HL-60/S4 treated with retinoic acid at 250 ng/mL for 4 days and 3 days (cell line): ENCODE measurements at regions not wholly inside any gene's neighbourhood (a gene's known extent, or its start where the extent isn't known, plus 50 kb on each side); places are given as distances from the start of the nearest gene placed in this dataset.

Source experiments
- in situ Hi-C: fragments of 300-500 bp; cut with MboI; formaldehyde crosslinking; loops from 2 replicates; pipeline ENCODE4 v1.7.0; 2022; ENCODE audit warnings: low sequenced_read_pairs

DNA sequence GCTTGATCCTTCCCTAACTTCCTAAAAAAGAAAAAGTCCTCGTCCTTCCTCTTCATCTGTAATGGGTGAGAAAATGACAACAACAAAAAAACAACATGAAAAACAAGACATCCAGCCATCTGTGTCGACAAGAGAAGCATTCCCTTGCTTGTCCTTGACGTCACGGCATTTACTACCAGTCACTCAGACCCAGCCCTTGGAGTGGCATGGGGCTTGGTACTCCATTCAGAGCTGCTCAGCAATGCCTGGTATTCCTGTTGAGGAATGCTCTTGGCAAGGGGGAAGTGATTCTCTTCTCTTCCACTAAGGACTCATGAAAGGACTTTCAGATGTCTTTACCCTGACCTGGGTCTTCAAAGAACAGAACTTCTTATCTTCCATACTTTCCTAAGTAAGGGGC lies 339.7 kb upstream of the RASGRP1 start:
- in situ Hi-C loops = no loop called here

DNA sequence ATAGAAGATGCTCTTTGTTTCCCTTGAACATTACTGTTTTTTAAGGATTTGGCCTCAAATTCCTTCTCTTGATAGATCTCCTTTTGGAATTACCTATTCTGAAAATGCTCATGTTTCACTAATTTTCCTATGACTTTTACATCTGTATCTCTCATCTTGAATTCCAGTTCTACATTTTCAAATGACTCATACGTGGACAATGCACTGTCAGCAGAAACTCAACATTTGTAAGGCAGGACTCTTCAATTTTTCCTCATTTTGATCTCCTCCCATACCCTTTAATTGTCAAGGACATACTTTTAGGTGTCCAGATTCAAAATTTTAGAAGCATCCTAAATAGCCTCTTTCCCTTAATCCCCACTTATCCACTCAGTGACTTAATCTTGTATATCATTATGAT lies 341.0 kb upstream of the RASGRP1 start:
- in situ Hi-C loops = no loop called here

DNA sequence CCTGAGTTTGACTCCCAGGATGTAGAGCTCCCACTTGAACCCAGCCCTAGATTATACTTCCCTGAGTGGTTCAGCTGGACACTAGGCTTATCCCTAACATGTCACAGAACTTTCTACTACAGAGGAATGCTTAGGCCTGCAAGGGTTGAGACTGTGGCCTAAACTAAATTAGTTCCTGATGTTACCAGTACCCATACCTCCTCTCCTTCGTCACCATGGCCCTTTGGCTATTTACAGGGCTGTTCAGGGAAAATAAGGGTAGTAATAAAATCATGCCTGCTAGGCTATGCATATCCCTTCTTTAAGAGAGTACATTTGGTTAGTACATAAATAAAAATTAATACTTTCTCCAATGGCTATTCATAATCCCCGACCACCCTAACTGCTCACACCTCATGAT lies 356.4 kb upstream of the RASGRP1 start:
- in situ Hi-C loops = no loop called here

DNA sequence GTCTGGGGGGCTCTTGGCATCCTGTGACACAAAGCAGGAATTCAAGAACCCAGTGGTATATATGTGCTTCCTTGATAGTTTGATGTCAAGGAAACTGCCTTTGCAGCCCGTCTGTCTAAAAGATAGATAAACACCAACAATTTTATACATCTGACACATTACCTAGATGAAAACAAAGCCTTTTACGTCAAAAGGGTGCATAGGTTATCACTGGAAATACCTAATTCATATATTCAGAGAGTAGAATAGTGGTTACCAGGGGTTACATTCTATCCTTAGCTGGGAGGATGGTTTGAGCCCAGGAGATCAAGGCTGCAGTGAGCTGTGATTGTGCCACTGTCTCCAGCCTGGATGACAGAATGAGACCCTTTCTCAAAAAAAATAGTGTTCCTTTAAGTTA lies 356.9 kb upstream of the RASGRP1 start:
- in situ Hi-C loops = no loop called here

DNA sequence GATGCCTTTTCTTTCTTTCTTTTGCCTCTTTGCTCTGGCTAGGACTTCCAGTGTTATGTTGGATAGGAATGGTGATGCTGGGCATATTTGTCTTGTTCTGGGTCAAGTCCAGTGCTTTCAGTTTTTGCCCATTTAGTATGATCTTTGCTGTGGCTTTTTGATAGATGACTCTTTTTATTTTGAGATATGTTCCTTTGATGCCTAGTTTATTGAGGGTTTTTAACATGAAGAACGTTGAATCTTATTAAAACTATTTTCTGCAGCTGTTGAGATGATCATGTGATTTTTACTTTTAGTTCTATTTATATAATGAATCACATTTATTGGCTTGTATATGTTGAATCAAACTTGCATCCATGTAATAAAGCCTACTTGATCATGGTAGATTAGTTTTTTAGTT lies 363.8 kb upstream of the RASGRP1 start:
- in situ Hi-C loops = no loop called here

- in situ Hi-C loops = no loop called here
Measured at GRCh38 chr15:38930851-38931572, 366.4 kb upstream of the RASGRP1 start.

DNA sequence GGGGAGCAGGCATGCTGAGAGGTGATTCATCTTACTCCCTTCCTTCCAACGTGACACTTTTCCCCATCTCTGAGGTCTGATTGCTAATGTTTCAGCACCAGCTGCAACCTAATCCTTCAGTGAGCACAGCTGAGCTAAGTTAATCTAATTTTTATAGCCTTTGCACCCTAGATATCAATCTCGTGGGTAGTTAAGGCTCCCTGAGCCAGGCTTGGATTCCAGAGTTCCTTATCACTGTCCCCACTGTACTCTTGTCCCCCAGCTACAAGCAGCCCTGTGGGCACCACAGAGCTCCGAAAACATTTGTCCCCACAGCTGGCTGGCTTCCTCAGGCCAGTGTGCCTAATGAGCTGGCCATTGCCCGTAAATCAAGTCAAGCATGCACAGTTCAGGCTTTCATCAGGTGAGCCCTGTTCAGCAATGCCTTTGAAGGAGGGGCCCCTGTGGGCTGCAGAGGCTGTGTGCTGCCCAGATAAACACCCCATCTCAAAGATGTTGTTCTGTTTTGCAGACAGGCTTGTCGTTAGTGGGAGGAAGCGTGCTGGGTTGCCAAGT lies 376.9 kb upstream of the RASGRP1 start:
- in situ Hi-C loops = no loop called here

GRCh38 chr15:38944536-38944935 lies 379.9 kb upstream of the RASGRP1 start:
- in situ Hi-C loops = no loop called here

- in situ Hi-C loops = no loop called here
Measured at GRCh38 chr15:38945551-38946298, 381.1 kb upstream of the RASGRP1 start.

DNA sequence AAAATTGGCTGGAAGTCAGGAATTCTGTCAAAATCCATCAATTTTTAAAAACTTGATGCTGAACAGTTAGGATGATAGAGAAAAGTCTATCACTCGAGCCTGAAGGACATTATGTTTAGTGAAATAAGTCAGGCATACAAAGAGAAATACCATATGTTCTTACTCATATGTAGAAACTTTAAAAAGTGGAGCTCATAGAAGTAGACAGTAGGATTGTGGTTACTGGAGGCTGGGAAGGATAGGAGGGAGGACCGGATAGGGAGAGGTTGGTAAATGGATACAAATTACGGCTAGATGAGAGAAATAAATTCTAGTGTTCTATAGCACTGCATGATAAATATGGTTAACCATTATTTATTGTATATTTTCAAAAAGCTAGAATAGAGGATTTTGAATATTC lies 389.5 kb upstream of the RASGRP1 start:
- in situ Hi-C loops = no loop called here

DNA sequence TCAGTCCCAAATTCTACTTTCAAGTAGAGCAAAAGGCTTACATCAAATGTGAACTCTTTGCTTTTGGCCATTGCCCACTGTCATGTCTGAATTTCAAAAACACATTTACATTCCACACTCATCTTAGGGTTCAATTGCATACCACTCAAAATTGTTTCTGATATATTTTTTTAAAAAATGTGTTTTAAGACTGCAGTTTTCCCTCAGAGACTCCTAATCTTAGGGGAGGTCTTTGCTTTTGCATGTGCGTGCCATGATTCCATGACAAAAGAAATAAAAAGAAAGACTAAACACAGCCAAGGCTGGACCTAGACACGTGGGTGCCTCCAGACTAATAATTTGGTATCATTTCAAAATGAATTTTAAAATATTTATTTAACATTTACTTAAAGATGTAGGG lies 396.8 kb upstream of the RASGRP1 start:
- in situ Hi-C loops = no loop called here

- in situ Hi-C loops = no loop called here
Measured at GRCh38 chr15:38961931-38962330, 397.3 kb upstream of the RASGRP1 start.

GRCh38 chr15:38972831-38973230 lies 408.2 kb upstream of the RASGRP1 start:
- in situ Hi-C loops = no loop called here

GRCh38 chr15:38975282-38975990 lies 410.8 kb upstream of the RASGRP1 start:
- in situ Hi-C loops = no loop called here

GRCh38 chr15:38991126-38991525 lies 426.5 kb upstream of the RASGRP1 start:
- in situ Hi-C loops = no loop called here

DNA sequence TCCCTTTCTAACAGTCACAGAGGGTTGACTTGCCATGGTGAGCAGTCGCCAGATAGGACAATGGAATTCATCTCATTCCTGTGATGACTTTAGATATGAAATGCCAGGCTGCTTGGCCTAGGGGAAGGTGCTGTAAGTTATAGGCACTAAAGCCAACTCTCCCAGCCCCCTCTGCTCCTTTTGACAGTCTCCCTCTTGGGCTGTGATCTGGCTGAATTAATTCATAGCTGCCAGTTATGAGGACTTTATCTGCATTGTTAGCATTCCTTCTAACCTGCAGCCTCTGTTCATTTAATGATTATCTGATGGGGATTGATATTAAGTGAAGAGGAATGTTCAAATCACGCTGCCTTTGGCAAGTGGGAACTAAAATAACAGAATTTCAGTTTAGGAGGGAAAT lies 427.1 kb upstream of the RASGRP1 start:
- in situ Hi-C loops = no loop called here

DNA sequence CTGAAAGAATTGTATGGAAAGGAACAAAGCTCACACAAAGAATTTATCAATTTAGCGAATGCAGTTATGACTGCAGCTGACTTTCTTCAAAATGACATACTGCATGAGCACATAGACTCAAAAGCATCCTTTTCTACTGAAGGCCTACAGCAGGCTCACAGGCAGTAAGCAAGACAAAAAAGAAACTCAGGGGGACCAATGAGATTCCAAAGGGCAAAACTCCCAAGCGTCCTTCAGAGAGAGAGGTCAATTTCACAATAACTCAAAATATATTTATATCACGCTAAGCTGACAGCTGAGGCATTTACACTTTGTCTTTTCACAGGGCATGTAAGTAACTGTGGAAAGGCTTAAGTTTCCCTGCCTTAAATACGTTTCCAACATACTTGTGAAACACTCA lies 427.9 kb upstream of the RASGRP1 start:
- in situ Hi-C loops = no loop called here

- in situ Hi-C loops = no loop called here
Measured at GRCh38 chr15:38992930-38993329, 428.3 kb upstream of the RASGRP1 start.

GRCh38 chr15:38994310-38994709 lies 429.7 kb upstream of the RASGRP1 start:
- in situ Hi-C loops = no loop called here

DNA sequence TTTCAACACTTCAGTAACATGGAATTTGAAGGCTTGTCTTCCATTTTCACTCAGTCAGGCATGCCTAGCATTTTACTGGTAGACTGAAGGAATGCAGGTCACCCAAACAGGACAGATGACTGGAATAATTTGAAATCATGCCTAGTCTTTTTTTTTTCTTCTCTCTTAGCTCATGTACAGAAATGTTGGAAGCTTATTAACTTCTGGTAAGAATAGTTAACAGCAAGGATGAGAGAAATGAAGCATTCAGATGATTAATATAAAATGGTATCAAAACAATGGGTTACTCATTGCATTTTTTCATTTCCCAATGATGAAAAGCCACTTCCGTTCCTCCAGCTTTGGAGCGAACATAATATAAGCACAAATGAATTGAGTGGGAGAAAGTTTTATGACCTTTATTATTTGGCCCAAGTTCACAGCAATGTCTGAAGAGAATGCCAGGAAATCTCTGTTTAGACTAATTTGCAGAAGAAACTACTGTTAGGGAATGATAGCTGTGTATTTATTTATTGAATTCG lies 431.6 kb upstream of the RASGRP1 start:
- in situ Hi-C loops = no loop called here

GRCh38 chr15:38997841-38998240 lies 433.2 kb upstream of the RASGRP1 start:
- in situ Hi-C loops = no loop called here
